Neutrophil (primary cell): ENCODE measurements at regions not wholly inside any gene's neighbourhood (a gene's known extent, or its start where the extent isn't known, plus 50 kb on each side); places are given as distances from the start of the nearest gene placed in this dataset.

ENCODE experiments used
- H3K27ac ChIP-seq: fragments of 200-600 bp; sonication (generic); 2 replicates; pipeline ENCODE4 v1.5.1; 2016; ENCODE audit warnings: mild to moderate bottlenecking, moderate library complexity
- H3K27me3 ChIP-seq: fragments of 200-600 bp; sonication (generic); 2 replicates; pipeline ENCODE4 v1.6.0; 2016; ENCODE audit warnings: mild to moderate bottlenecking
- H3K36me3 ChIP-seq: fragments of 200-600 bp; sonication (generic); 2 replicates; pipeline ENCODE4 v1.5.1; 2017
- H3K4me1 ChIP-seq, 2 experiments: fragments of 200-600 bp in 1 of 2; sonication (generic) in 1 of 2; 1 replicate in 1 of 2; 2 replicates in 1 of 2; pipeline versions ENCODE4 v1.5.1 to v1.6.1; 2013 to 2016; ENCODE audit warnings: low read depth in 1 of 2, low read length in 1 of 2, mild to moderate bottlenecking in 1 of 2, moderate library complexity in 1 of 2; ENCODE audit not compliant: control insufficient read depth in 1 of 2, insufficient read depth in 1 of 2
- H3K4me3 ChIP-seq, 2 experiments: fragments of 200-600 bp in 1 of 2; sonication (generic) in 1 of 2; 1 replicate in 1 of 2; 2 replicates in 1 of 2; pipeline ENCODE4 v1.5.1; 2013 to 2016; ENCODE audit warnings: low read depth in 1 of 2, low read length in 1 of 2, mild to moderate bottlenecking in 1 of 2, moderate library complexity in 1 of 2
- H3K9me3 ChIP-seq: fragments of 200-600 bp; sonication (generic); 2 replicates; pipeline ENCODE4 v1.5.1; 2016
- CTCF ChIP-seq: fragments of 200-600 bp; sonication (generic); IDR thresholded peaks from 2 replicates; pipeline ENCODE4 v1.5.1; 2016; ENCODE audit warnings: antibody characterized with exemption

GRCh38 chr6:91501930-91502329, 915.1 kb upstream of the MAP3K7 start:
- H3K9me3 ChIP-seq, result no peaks in the 10 kb centered on the region
- no peaks in the 10 kb centered on the region for H3K4me1 ChIP-seq
- no peaks in the 10 kb centered on the region for H3K36me3 ChIP-seq
- H3K27me3 ChIP-seq, result no peaks in the 10 kb centered on the region
- H3K4me3 ChIP-seq, result no peak overlapping the region
- H3K27ac ChIP-seq, result no peak overlapping the region
- no peak for TF ChIP-seq CTCF

- Histone ChIP-seq H3K4me3 (no peak overlapping the region), H3K27me3 (no peaks in the 10 kb centered on the region), H3K4me1 (no peaks in the 10 kb centered on the region), H3K9me3 (no peaks in the 10 kb centered on the region), H3K36me3 (no peaks in the 10 kb centered on the region), H3K27ac (no peak overlapping the region)
- TF ChIP-seq CTCF, result no peak
These were observed 913.9 kb upstream of the MAP3K7 start for GRCh38 chr6:91500689-91501303.

GRCh38 chr6:91498576-91498975, 911.7 kb upstream of the MAP3K7 start:
- Histone ChIP-seq H3K27me3 (no peaks in the 10 kb centered on the region), H3K9me3 (no peaks in the 10 kb centered on the region), H3K27ac (no peak overlapping the region), H3K4me1 (no peaks in the 10 kb centered on the region), H3K4me3 (no peak overlapping the region), H3K36me3 (no peaks in the 10 kb centered on the region)
- no peak for TF ChIP-seq CTCF

GRCh38 chr6:91497770-91498169, 910.9 kb upstream of the MAP3K7 start:
- Histone ChIP-seq H3K36me3 (no peaks in the 10 kb centered on the region), H3K4me1 (no peaks in the 10 kb centered on the region), H3K9me3 (no peaks in the 10 kb centered on the region), H3K4me3 (no peak overlapping the region), H3K27ac (no peak overlapping the region), H3K27me3 (no peaks in the 10 kb centered on the region)
- no peak for TF ChIP-seq CTCF

GRCh38 chr6:91490671-91491301, 903.9 kb upstream of the MAP3K7 start:
- no peaks in the 10 kb centered on the region for H3K4me1 ChIP-seq
- H3K4me3 ChIP-seq, result no peak overlapping the region
- H3K9me3 ChIP-seq, result no peaks in the 10 kb centered on the region
- no peaks in the 10 kb centered on the region for H3K36me3 ChIP-seq
- H3K27me3 ChIP-seq, result no peaks in the 10 kb centered on the region
- H3K27ac ChIP-seq, result no peak overlapping the region
- no peak for TF ChIP-seq CTCF
